WTC11 (cell line): ENCODE measurements at regions not wholly inside any gene's neighbourhood (a gene's known extent, or its start where the extent isn't known, plus 50 kb on each side); places are given as distances from the start of the nearest gene placed in this dataset.

ENCODE experiments used
- ATAC-seq: fragments of 200-7000 bp; cut with Tn5 transposase; 2 replicates; pipeline ENCODE4 v1.10.0; 2021; ENCODE audit warnings: mild to moderate bottlenecking, moderate library complexity
- CTCF ChIA-PET: fragments of 300-600 bp; sonication (Branson Sonifier 250); formaldehyde crosslinking; loops from one replicate; lab custom pipeline; 2021; ENCODE audit warnings: antibody characterized with exemption; lab: Charles Lee
- POLR2A ChIA-PET: fragments of 350-600 bp; sonication (Branson Sonifier 250); formaldehyde crosslinking; loops from one replicate; lab custom pipeline; 2021; ENCODE audit warnings: antibody characterized with exemption; lab: Charles Lee
- DNase-seq: peaks from one replicate; pipeline ENCODE4 v3.0.0; 2021; ENCODE audit warnings: low spot score
- H3K27ac Mint-ChIP-seq: 2 replicates; pipeline ENCODE4 v1.8.0; 2021; ENCODE audit warnings: mixed read lengths
- H3K27me3 Mint-ChIP-seq: 2 replicates; pipeline ENCODE4 v1.8.0; 2021; ENCODE audit warnings: low read depth, mild to moderate bottlenecking, moderate library complexity, mixed read lengths
- H3K36me3 Mint-ChIP-seq: 2 replicates; pipeline ENCODE4 v1.8.0; 2021; ENCODE audit warnings: mixed read lengths
- H3K4me1 Mint-ChIP-seq: 2 replicates; pipeline ENCODE4 v1.8.0; 2022; ENCODE audit warnings: mixed read lengths
- H3K4me3 Mint-ChIP-seq: 2 replicates; pipeline ENCODE4 v1.8.0; 2021; ENCODE audit warnings: mild to moderate bottlenecking, moderate library complexity, mixed read lengths
- H3K9me3 Mint-ChIP-seq: 2 replicates; pipeline ENCODE4 v1.8.0; 2021; ENCODE audit warnings: mixed read lengths
- ATF1 ChIP-seq: sonication (generic); formaldehyde crosslinking; IDR thresholded peaks from 2 replicates; pipeline ENCODE4 v1.8.1; 2023; ENCODE audit warnings: mild to moderate bottlenecking, moderate library complexity, missing genetic modification reagents
- ATF2 ChIP-seq: sonication (generic); formaldehyde crosslinking; IDR thresholded peaks from 2 replicates; pipeline ENCODE4 v1.8.1; 2022; ENCODE audit warnings: low read depth, missing genetic modification reagents, borderline replicate concordance
- ETV6 ChIP-seq: sonication (generic); formaldehyde crosslinking; IDR thresholded peaks from 2 replicates; pipeline ENCODE4 v1.8.1; 2022; ENCODE audit warnings: mild to moderate bottlenecking, missing genetic modification reagents
- FOXK1 ChIP-seq: sonication (generic); formaldehyde crosslinking; IDR thresholded peaks from 2 replicates; pipeline ENCODE4 v1.8.0; 2022; ENCODE audit warnings: mild to moderate bottlenecking, moderate library complexity, missing genetic modification reagents
- HMGXB4 ChIP-seq: sonication (generic); formaldehyde crosslinking; IDR thresholded peaks from 2 replicates; pipeline ENCODE4 v1.8.1; 2023; ENCODE audit warnings: mild to moderate bottlenecking, moderate library complexity, missing genetic modification reagents
- IRF2 ChIP-seq: sonication (generic); formaldehyde crosslinking; IDR thresholded peaks from 2 replicates; pipeline ENCODE4 v1.8.0; 2022; ENCODE audit warnings: low read depth, missing genetic modification reagents, borderline replicate concordance
- RORB ChIP-seq: fragments of 250-450 bp; sonication (Bioruptor Pico); IDR thresholded peaks from 2 replicates; pipeline ENCODE4 v1.9.0; 2021; ENCODE audit warnings: mild to moderate bottlenecking
- SMAD3 ChIP-seq: sonication (generic); formaldehyde crosslinking; IDR thresholded peaks from 2 replicates; pipeline ENCODE4 v1.8.0; 2022; ENCODE audit warnings: missing genetic modification reagents, mild to moderate bottlenecking, borderline replicate concordance
- ZBTB43 ChIP-seq: sonication (generic); formaldehyde crosslinking; IDR thresholded peaks from 2 replicates; pipeline ENCODE4 v1.8.1; 2023; ENCODE audit warnings: mild to moderate bottlenecking, missing genetic modification reagents
- ZNF121 ChIP-seq: sonication (generic); formaldehyde crosslinking; IDR thresholded peaks from 2 replicates; pipeline ENCODE4 v1.8.0; 2023; ENCODE audit warnings: missing genetic modification reagents
- ZNF219 ChIP-seq: sonication (generic); formaldehyde crosslinking; IDR thresholded peaks from 2 replicates; pipeline ENCODE4 v1.8.0; 2023; ENCODE audit warnings: missing genetic modification reagents, mild to moderate bottlenecking, borderline replicate concordance
- TF ChIP-seq, protein P1 (sequence below): sonication (generic); formaldehyde crosslinking; conservative IDR thresholded peaks from 2 replicates; pipeline ENCODE4 v1.8.1; 2022; ENCODE audit warnings: mild to moderate bottlenecking, missing genetic modification reagents
- TF ChIP-seq, protein P2 (sequence below): fragments of 250-450 bp; sonication (Bioruptor Pico); IDR thresholded peaks from 2 replicates; pipeline ENCODE4 v2.1.2; 2022; ENCODE audit warnings: mild to moderate bottlenecking, moderate library complexity
- TF ChIP-seq, protein P3 (sequence below): sonication (generic); formaldehyde crosslinking; IDR thresholded peaks from 2 replicates; pipeline ENCODE4 v1.8.1; 2023; ENCODE audit warnings: mild to moderate bottlenecking, missing genetic modification reagents, moderate library complexity
- TF ChIP-seq, protein P4 (sequence below): fragments of 250-450 bp; sonication (Bioruptor Pico); IDR thresholded peaks from 2 replicates; pipeline ENCODE4 v1.9.0; 2021; ENCODE audit warnings: mild to moderate bottlenecking
- TF ChIP-seq, protein P5 (sequence below): sonication (generic); formaldehyde crosslinking; IDR thresholded peaks from 2 replicates; pipeline ENCODE4 v1.8.0; 2023; ENCODE audit warnings: mild to moderate bottlenecking, missing genetic modification reagents

DNA sequence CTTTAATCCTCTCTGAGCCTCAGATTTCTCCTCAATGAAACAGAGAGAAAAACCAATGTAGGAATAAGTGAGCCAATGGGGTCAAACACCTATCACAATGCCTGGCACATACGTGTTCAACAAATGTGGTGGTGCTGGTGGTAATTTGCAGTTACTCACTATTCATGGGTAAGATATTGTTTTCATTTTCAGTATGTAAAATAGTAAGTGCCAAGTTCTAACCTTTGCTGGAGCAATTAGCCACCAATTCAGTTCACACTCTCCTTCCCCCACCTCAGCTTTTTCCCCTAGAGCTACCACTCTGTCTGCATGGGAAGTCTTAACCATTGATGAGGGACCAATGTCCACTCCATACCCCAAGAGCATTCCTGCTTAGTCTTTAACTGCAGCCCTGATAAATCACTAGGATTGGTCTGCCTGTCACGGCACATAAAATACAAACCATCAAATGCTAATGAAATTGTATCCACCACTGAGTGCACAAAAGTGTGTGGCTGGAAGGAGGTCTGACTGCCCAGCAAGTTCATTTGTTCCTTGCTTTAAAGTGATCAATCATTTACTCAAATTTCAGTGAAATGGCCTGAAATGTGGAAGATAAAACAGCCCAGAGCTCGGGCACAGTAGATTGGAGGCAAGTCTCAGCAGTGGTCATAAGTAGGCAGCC is 187.4 kb upstream of the API5 start:
- no peak for DNase-seq
- Mint-ChIP-seq H3K9me3 (peaks cover 5% of the 10 kb centered on the region; the same call in 1 of the 2 replicates), H3K4me3 (no peak overlapping the region), H3K4me1 (0 out of 2 replicates have a peak, but pooled peaks cover 2% of the 10 kb centered on the region), H3K27me3 (no peaks in the 10 kb centered on the region), H3K27ac (no peak overlapping the region), H3K36me3 (no peaks in the 10 kb centered on the region)
- CTCF ChIA-PET, result no interaction called here
- ATAC-seq, result no peak
- TF ChIP-seq, protein P1, sequence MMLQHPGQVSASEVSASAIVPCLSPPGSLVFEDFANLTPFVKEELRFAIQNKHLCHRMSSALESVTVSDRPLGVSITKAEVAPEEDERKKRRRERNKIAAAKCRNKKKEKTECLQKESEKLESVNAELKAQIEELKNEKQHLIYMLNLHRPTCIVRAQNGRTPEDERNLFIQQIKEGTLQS (CRISPR knock-in tag), result no peak
- TF ChIP-seq, protein P2, sequence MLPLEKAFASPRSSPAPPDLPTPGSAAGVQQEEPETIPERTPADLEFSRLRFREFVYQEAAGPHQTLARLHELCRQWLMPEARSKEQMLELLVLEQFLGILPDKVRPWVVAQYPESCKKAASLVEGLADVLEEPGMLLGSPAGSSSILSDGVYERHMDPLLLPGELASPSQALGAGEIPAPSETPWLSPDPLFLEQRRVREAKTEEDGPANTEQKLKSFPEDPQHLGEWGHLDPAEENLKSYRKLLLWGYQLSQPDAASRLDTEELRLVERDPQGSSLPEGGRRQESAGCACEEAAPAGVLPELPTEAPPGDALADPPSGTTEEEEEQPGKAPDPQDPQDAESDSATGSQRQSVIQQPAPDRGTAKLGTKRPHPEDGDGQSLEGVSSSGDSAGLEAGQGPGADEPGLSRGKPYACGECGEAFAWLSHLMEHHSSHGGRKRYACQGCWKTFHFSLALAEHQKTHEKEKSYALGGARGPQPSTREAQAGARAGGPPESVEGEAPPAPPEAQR (CRISPR knock-in tag), result no peak
- TF ChIP-seq IRF2 (CRISPR knock-in tag) (no peak), ZBTB43 (no peak), ATF1 (CRISPR knock-in tag) (no peak), ATF2 (CRISPR knock-in tag) (no peak), FOXK1 (CRISPR knock-in tag) (no peak), SMAD3 (CRISPR knock-in tag) (no peak), ETV6 (CRISPR knock-in tag) (no peak), HMGXB4 (CRISPR knock-in tag) (no peak), ZNF121 (CRISPR knock-in tag) (no peak), ZNF219 (no peak), RORB (CRISPR knock-in tag) (no peak)
- TF ChIP-seq, protein P3, sequence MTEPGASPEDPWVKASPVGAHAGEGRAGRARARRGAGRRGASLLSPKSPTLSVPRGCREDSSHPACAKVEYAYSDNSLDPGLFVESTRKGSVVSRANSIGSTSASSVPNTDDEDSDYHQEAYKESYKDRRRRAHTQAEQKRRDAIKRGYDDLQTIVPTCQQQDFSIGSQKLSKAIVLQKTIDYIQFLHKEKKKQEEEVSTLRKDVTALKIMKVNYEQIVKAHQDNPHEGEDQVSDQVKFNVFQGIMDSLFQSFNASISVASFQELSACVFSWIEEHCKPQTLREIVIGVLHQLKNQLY (CRISPR knock-in tag), result no peak
- TF ChIP-seq, protein P4, sequence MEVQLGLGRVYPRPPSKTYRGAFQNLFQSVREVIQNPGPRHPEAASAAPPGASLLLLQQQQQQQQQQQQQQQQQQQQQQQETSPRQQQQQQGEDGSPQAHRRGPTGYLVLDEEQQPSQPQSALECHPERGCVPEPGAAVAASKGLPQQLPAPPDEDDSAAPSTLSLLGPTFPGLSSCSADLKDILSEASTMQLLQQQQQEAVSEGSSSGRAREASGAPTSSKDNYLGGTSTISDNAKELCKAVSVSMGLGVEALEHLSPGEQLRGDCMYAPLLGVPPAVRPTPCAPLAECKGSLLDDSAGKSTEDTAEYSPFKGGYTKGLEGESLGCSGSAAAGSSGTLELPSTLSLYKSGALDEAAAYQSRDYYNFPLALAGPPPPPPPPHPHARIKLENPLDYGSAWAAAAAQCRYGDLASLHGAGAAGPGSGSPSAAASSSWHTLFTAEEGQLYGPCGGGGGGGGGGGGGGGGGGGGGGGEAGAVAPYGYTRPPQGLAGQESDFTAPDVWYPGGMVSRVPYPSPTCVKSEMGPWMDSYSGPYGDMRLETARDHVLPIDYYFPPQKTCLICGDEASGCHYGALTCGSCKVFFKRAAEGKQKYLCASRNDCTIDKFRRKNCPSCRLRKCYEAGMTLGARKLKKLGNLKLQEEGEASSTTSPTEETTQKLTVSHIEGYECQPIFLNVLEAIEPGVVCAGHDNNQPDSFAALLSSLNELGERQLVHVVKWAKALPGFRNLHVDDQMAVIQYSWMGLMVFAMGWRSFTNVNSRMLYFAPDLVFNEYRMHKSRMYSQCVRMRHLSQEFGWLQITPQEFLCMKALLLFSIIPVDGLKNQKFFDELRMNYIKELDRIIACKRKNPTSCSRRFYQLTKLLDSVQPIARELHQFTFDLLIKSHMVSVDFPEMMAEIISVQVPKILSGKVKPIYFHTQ (CRISPR knock-in tag), result no peak
- TF ChIP-seq, protein P5, sequence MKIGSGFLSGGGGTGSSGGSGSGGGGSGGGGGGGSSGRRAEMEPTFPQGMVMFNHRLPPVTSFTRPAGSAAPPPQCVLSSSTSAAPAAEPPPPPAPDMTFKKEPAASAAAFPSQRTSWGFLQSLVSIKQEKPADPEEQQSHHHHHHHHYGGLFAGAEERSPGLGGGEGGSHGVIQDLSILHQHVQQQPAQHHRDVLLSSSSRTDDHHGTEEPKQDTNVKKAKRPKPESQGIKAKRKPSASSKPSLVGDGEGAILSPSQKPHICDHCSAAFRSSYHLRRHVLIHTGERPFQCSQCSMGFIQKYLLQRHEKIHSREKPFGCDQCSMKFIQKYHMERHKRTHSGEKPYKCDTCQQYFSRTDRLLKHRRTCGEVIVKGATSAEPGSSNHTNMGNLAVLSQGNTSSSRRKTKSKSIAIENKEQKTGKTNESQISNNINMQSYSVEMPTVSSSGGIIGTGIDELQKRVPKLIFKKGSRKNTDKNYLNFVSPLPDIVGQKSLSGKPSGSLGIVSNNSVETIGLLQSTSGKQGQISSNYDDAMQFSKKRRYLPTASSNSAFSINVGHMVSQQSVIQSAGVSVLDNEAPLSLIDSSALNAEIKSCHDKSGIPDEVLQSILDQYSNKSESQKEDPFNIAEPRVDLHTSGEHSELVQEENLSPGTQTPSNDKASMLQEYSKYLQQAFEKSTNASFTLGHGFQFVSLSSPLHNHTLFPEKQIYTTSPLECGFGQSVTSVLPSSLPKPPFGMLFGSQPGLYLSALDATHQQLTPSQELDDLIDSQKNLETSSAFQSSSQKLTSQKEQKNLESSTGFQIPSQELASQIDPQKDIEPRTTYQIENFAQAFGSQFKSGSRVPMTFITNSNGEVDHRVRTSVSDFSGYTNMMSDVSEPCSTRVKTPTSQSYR (CRISPR knock-in tag), result no peak
- TF ChIP-seq, all 79 proteins: peak for 0
- POLR2A ChIA-PET, result no interaction called here
